GM23248 (cell line): ENCODE measurements at regions not wholly inside any gene's neighbourhood (a gene's known extent, or its start where the extent isn't known, plus 50 kb on each side); places are given as distances from the start of the nearest gene placed in this dataset.

ENCODE experiments used
- EZH2 ChIP-seq: fragments of 200-600 bp; sonication (generic); IDR thresholded peaks from 2 replicates; pipeline ENCODE4 v1.6.1; 2018; ENCODE audit warnings: antibody characterized with exemption, mild to moderate bottlenecking; ENCODE audit not compliant: insufficient read depth, poor library complexity, severe bottlenecking
- EZH2phosphoT487 ChIP-seq: fragments of 200-600 bp; sonication (generic); IDR thresholded peaks from 2 replicates; pipeline ENCODE4 v1.6.1; 2018; ENCODE audit warnings: antibody characterized with exemption, moderate library complexity, mild to moderate bottlenecking, low read depth; ENCODE audit not compliant: insufficient read depth

GRCh38 chr2:2832657-2833056, 501.6 kb upstream of the MYT1L start:
- TF ChIP-seq EZH2phosphoT487 (no peak), EZH2 (no peak)
